Thyroid gland (tissue), 4 donors: ENCODE measurements at regions not wholly inside any gene's neighbourhood (a gene's known extent, or its start where the extent isn't known, plus 50 kb on each side); places are given as distances from the start of the nearest gene placed in this dataset.

ENCODE experiments used
- POLR2A ChIP-seq, 2 donors: fragments of 450-650 bp; IDR thresholded peaks; one replicate each; pipeline ENCODE4 v1.6.1; 2017; ENCODE audit warnings: antibody characterized with exemption in 2 of 2, mild to moderate bottlenecking in 2 of 2, moderate library complexity in 1 of 2
- TF ChIP-seq, protein P1 (sequence below), 6 experiments: fragments of 200-600 bp in 3 of 6; fragments of 450-650 bp in 3 of 6; sonication (generic) in 3 of 6; IDR thresholded peaks; one replicate each; pipeline ENCODE4 v1.5.1; 2016 to 2019; ENCODE audit warnings: antibody characterized with exemption in 6 of 6, mild to moderate bottlenecking in 2 of 6, inconsistent platforms in 1 of 6, moderate library complexity in 1 of 6

GRCh38 chr9:84590706-84591105 is 78.8 kb upstream of the NTRK2 start:
- TF ChIP-seq, protein P1, sequence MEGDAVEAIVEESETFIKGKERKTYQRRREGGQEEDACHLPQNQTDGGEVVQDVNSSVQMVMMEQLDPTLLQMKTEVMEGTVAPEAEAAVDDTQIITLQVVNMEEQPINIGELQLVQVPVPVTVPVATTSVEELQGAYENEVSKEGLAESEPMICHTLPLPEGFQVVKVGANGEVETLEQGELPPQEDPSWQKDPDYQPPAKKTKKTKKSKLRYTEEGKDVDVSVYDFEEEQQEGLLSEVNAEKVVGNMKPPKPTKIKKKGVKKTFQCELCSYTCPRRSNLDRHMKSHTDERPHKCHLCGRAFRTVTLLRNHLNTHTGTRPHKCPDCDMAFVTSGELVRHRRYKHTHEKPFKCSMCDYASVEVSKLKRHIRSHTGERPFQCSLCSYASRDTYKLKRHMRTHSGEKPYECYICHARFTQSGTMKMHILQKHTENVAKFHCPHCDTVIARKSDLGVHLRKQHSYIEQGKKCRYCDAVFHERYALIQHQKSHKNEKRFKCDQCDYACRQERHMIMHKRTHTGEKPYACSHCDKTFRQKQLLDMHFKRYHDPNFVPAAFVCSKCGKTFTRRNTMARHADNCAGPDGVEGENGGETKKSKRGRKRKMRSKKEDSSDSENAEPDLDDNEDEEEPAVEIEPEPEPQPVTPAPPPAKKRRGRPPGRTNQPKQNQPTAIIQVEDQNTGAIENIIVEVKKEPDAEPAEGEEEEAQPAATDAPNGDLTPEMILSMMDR (IDR thresholded peaks at IDR 0.05): no peak
- TF ChIP-seq POLR2A (IDR thresholded peaks at IDR 0.05): no peak
